HG02798 (cell line): ENCODE measurements at regions not wholly inside any gene's neighbourhood (a gene's known extent, or its start where the extent isn't known, plus 50 kb on each side); places are given as distances from the start of the nearest gene placed in this dataset.
"Not testable (repeated sequence)": the region's sequence is repeated elsewhere in the genome, so short reads cannot be mapped to it uniquely, and the experiment has no call there.

Source experiments
- ATAC-seq: cut with Tn5 transposase; IDR thresholded peaks from one replicate; pipeline ENCODE4 v1.9.1; 2021; ENCODE audit warnings: mild to moderate bottlenecking; ENCODE audit not compliant: unreplicated experiment, poor library complexity

- not testable (repeated sequence) for ATAC-seq
Observed at GRCh38 chr10:109809954-109810353, 113.4 kb downstream of the XPNPEP1 start.

GRCh38 chr10:109801191-109801590 lies 122.1 kb downstream of the XPNPEP1 start:
- ATAC-seq = not testable (repeated sequence)

DNA sequence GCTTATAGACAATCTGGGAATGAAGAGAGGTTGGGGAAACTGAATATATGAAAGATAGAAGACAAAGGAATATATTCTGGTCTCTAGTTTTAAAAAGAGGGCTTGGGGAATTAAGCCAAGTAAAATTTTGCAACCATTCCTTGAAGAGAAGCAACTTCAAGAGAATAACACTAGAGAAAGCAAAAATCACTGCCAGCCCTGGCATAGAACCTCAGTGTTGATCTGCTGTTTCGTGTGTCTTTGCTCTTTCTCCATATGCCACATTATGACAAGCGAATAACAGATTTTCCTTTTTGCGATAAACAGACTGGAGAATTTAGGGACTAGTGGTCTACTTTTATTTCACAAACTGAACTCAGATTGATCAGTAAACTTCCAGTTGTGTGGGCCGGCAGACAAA lies 132.7 kb downstream of the XPNPEP1 start:
- ATAC-seq = no peak

- no peak for ATAC-seq
Observed at GRCh38 chr10:109784236-109784635, 139.1 kb downstream of the XPNPEP1 start.

DNA sequence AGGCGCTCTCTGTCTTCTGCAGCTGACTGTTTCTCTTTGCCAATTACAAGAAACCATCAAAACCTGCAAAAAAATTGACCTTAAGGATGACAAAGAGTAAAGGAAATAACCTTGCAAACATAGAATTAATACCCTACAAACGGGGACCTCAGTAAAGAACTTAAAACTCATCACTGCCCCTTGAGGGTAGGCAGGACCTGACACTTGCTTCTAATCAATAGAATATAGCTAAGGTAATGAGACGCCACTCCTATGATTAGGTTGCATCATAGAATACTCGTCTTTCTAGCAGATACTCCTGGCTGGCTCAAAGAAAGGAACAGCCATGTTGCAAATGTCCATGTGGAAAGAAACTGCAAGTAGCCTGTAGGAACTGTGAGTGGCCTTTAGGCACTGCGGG lies 140.0 kb downstream of the XPNPEP1 start:
- no peak for ATAC-seq

GRCh38 chr10:109780997-109781396 lies 142.3 kb downstream of the XPNPEP1 start:
- ATAC-seq = no peak

- ATAC-seq = no peak
Observed at GRCh38 chr10:109778993-109779392, 144.3 kb downstream of the XPNPEP1 start.

GRCh38 chr10:109774121-109774440 lies 149.2 kb downstream of the XPNPEP1 start:
- ATAC-seq = no peak

- no peak for ATAC-seq
Observed at GRCh38 chr10:109773288-109774120, 149.8 kb downstream of the XPNPEP1 start.

- no peak for ATAC-seq
Observed at GRCh38 chr10:109770663-109771062, 152.6 kb downstream of the XPNPEP1 start.

DNA sequence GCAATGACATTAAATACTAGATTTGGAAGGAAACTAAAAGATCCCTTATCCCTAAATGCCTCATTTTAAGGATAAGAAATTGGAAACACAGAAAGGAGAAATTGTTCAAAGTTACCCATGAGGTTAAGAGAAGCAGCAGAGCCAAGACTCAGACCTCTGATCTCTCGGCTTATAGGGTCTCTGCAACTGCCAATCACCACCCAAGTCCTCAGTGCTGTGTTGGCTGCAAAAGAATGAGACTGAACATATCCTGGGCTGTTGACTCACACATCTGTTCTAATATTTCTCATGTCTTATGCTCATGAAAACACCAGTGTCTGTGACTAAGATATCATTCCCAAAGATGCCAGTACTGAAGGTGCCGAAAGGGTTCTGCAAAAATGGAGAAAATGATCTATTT lies 153.3 kb downstream of the XPNPEP1 start:
- no peak for ATAC-seq

- ATAC-seq = no peak
Observed at GRCh38 chr10:109765838-109766237, 157.5 kb downstream of the XPNPEP1 start.

DNA sequence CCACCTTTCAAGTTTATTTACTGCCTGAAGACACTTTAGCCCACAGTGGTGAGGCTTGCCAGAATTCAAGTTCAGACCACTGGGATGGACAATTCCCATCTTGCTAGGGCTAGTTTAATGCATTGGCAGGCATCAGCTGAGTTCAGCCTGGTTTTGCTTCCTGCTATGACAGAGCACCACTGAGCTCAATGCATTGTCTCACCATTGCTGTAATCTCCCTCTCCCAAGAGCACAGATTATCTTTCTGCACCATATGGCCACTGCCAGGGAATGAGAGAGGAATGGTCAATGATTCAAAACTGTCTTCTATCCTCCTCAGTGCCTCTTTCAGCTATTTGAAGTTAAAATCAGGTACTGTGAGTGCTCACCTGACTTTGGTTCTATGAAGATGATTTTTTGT lies 160.8 kb downstream of the XPNPEP1 start:
- no peak for ATAC-seq

- not testable (repeated sequence) for ATAC-seq
Observed at GRCh38 chr10:109757670-109758069, 165.6 kb downstream of the XPNPEP1 start.

DNA sequence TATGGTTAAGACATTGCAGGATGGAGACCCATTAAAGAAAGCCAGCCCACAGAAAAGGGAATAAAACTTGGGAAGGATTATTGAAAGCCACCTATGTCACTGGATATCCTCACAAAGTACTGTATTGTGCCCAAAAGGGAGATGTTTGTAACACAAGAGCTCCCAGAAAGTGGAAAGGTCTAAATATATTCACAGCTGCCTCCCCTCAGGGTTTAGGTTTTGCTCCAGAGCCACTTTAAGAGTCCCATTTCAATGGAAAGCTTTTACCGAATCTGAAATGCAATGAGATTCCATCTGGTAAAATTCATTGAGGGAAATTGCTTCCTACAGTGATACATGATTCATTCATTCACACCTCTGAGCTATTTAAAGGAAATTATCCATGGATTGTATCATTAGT lies 176.4 kb downstream of the XPNPEP1 start:
- no peak for ATAC-seq

GRCh38 chr10:109744020-109744419 lies 179.3 kb downstream of the XPNPEP1 start:
- ATAC-seq = no peak

GRCh38 chr10:109743574-109743973 lies 179.7 kb downstream of the XPNPEP1 start:
- no peak for ATAC-seq

DNA sequence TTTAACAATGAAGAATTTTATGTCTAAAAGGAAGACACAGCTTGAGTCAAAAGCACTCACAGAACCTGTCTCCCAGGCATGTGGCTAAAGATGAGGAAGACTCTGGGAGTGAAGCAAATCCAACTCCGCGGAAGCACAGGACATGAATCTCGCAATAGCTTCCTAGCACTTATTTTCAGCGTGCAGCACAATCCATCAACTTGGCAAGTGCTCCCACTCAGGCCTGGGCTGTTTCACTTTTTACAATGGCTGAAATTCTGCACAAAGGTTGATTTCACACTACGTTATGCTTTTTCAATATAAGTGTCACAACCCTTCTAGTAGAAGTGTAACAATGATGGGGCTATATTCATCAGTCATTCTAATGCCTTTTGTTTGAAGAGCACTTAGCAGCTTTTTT lies 180.2 kb downstream of the XPNPEP1 start:
- no peak for ATAC-seq

DNA sequence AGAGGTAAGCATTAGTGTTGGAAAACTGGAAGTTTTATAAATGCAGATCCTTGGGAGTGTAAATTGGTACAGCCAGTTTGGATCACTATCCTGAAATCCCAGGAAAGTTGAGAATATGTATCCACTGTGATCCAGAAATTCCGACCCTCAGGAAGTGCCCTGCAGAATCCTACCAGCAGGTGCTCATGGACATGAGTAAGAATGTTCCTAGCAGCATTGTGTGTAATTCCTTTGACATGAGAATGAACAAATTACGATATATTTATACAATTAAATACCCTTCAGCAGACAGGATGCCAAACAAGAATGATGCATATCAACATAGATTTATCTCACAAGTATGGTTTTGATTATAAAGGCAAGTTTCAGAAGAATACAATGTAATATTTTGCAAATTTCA lies 181.6 kb downstream of the XPNPEP1 start:
- no peak for ATAC-seq

DNA sequence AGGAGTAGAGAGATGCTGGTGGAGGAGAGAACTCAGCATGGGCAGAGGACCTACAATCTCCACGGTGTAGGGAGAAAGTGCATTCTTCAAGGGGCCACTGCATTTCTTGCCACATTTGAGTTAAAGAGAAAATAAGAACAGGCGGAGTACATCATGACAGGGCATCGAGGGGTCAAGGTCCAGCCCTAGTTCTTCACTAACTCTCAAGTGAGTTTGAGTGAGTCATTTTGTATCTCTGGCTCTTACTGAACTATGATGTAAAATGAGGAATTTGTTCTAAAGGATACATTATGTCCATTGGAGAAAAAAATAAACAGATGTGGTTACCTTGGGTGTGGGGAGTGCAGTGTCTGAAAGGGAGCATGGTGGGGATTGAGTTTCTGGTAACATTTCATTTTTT lies 182.9 kb downstream of the XPNPEP1 start:
- ATAC-seq = no peak

DNA sequence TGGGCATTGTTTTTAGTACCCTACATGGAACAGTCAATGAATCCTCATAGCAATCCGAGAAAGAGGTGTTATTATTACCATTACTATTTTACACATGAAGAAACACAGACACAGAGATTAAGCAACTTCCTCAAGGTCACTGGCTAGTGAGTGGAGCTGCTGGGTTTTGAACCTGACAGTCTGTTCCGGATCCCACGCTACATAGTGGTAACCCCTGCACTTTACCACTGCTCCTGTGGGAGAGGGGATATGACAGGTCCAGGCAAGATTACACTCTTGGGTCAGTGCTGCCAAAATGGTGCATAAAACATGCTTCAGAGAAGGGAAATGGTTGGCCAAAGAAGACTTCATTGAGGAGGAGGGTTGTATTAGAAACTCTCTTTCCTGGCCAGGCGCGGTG lies 185.7 kb downstream of the XPNPEP1 start:
- no peak for ATAC-seq

DNA sequence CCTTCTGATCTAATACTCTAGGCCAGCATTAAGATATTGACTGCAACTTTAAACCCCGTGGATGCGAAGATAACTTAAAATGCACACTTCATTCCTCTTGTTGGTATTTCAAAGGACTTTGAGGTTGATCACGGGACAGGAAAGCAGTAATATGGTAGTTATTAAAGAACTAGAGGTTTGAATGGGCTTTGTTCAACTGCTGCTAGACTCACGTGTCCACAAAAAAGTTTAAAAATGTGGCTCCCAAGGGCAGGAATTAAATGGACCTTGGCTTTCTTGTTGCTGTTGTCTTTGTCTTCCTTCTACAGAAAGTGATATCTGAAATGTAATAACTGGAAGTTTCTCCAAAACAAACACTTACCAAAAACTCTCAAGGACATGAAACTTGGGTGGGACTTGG lies 186.3 kb downstream of the XPNPEP1 start:
- no peak for ATAC-seq
